ENCODE measurements at regions not wholly inside any gene's neighbourhood (a gene's known extent, or its start where the extent isn't known, plus 50 kb on each side); places are given as distances from the start of the nearest gene placed in this dataset.

DNA sequence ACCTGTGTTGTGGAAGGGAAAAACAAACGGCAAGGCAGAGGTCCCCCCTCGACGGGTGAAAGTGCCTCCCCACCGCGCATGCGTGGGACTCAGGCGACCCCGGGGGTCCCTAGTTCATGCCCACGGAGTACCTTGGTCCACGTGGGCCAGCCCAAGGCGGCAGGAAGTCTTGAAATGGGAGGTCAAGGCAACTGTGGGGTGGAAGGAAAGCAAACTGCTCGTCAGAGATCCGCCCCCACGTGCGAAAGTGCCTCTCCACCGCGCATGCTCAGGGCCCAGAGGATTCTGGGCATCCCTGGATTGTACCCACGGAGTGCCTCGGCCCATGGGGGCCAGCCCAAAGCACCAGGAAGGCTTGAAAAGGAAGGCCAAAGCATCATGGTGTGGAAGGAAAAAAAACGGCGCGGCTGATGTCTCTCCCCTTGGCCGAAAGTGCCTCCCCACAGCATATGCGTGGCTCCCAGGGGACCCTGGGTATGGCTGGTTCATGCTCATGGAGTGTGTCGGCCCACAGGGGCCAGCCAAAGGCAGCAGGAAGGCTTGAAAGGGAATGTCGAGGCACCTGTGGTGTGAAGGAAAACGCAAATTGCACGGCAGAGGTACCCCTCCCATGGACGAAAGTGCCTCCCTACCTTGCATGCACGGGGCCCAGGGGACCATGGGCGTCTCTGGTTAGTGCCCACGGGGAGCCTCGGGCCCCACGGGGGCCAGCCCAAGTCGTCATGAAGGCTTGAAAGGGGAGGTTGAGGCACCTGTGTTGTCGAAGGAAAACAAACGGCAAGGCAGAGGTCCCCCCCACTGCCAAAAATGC is 369.7 kb downstream of the ALG10 start:
- CTCF ChIA-PET = no interaction called here
- peaks cover 2% of the 10 kb centered on the region; the same call in 1 of the 3 replicates for H3K9me3 ChIP-seq (replicated peaks; ENCODE audit: control insufficient read depth, insufficient read depth, low read length)
- H3K9ac ChIP-seq (ENCODE audit: control insufficient read depth, insufficient read depth, low read length) = no peak overlapping the region

More for the DNA sequence above, 369.7 kb downstream of the ALG10 start:
- no peak for TF ChIP-seq POLR2AphosphoS2 (IDR thresholded peaks at IDR 0.05; ENCODE audit: low read depth, low read length)
- TF ChIP-seq RAD21 (IDR thresholded peaks at IDR 0.05; ENCODE audit: insufficient read depth, low read depth, low read length) = no peak
- no peak for TF ChIP-seq EP300 (IDR thresholded peaks at IDR 0.05; ENCODE audit: borderline replicate concordance in 1 of 2, control insufficient read depth in 1 of 2, low read depth in 2 of 2, low read length in 2 of 2)
- no peak for TF ChIP-seq WRNIP1 (IDR thresholded peaks at IDR 0.05; ENCODE audit: borderline replicate concordance, low read depth, low read length)
- no peak for TF ChIP-seq TARDBP (IDR thresholded peaks at IDR 0.05; ENCODE audit: borderline replicate concordance)
- TF ChIP-seq CUX1 (IDR thresholded peaks at IDR 0.05; ENCODE audit: insufficient replicate concordance, low read depth, low read length) = no peak
- TF ChIP-seq MTA3 (IDR thresholded peaks at IDR 0.05; ENCODE audit: borderline replicate concordance, low read length) = no peak
- H3K79me2 ChIP-seq (ENCODE audit: control insufficient read depth, insufficient read depth, low read length) = no peaks in the 10 kb centered on the region
- no peaks in the 10 kb centered on the region for H3K36me3 ChIP-seq (ENCODE audit: control insufficient read depth in 2 of 2, insufficient read depth in 2 of 2, low read length in 1 of 2)
- H3K4me1 ChIP-seq (ENCODE audit: control insufficient read depth, insufficient read depth, low read length) = no peaks in the 10 kb centered on the region
- H2AFZ ChIP-seq (ENCODE audit: control insufficient read depth, low read depth, low read length) = no peak overlapping the region
- H4K20me1 ChIP-seq (ENCODE audit: control insufficient read depth, insufficient read depth) = no peaks in the 10 kb centered on the region
- ChIA-PET RAD21 (ENCODE audit: unreplicated experiment) (no interaction called here), SMC1A (ENCODE audit: uncharacterized antibody, unreplicated experiment) (no interaction called here), POLR2A (no interaction called here)
- WGBS (ENCODE audit: insufficient coverage, insufficient replicate concordance, low lambda C conversion rate, missing lambda C conversion rate) = 35% methylated on average over 37 of the region's 37 CpGs
- in situ Hi-C loops (cut with MboI) = loop anchor here (25.0 kb wide), 1 partner anchor 105 kb away; no protein-coding TSS in a partner anchor
- H3K4me2 ChIP-seq (ENCODE audit: control insufficient read depth, insufficient read depth) = no peak overlapping the region
- intact Hi-C loops (cut with micrococcal nuclease; ENCODE audit: unreplicated experiment) = no loop called here
- FAIRE-seq (no peak), DNase-seq (ENCODE audit: low read depth, low spot score) (no peak), ATAC-seq (no peak)
- no peak overlapping the region for H3K4me3 ChIP-seq
- no TSS peak for BruUV-seq (replicated peaks)
- H3K27me3 ChIP-seq (replicated peaks in 1 of 2; ENCODE audit: control insufficient read depth in 2 of 2, insufficient read depth in 2 of 2, low read length in 1 of 2) = no peaks in the 10 kb centered on the region
- no peak overlapping the region for H3K27ac ChIP-seq (ENCODE audit: control insufficient read depth, insufficient read depth)
